H1 (cell line): ENCODE measurements at regions not wholly inside any gene's neighbourhood (a gene's known extent, or its start where the extent isn't known, plus 50 kb on each side); places are given as distances from the start of the nearest gene placed in this dataset.

Experiments used
- CTCF ChIP-seq, 3 experiments: IDR thresholded peaks; 1 replicate in 2 of 3; 2 replicates in 1 of 3; pipeline versions ENCODE4 v1.5.1 to v1.6.1; 2011; ENCODE audit warnings: low read length in 3 of 3, mild to moderate bottlenecking in 3 of 3, inconsistent platforms in 2 of 3, low read depth in 1 of 3, moderate library complexity in 1 of 3; ENCODE audit not compliant: insufficient read depth in 1 of 3; ENCODE audit errors: control extremely low read depth in 1 of 3

DNA sequence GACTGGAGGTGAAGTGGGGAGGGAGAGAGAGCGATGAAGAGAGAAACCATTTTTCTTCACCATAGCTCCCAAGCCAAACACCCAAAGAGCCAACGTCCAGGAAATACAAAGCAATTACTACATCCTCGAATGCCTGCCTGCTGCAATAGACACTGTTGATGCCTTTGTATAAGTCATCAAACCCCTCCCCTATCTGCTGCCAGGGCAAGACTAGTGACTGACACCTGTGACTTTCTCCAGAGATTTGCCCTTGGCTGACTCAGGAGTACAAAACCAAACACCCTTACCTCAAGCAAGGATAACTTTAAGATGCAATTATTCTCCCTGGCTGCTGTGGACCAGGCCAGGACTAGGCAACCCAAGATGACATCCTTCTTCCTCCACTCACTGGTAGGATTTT is 81.8 kb upstream of the RASA1 start (continued):
- TF ChIP-seq CTCF (IDR thresholded peaks at IDR 0.05; ENCODE audit: control extremely low read depth in 1 of 3, insufficient read depth in 1 of 3, low read depth in 1 of 3, low read length in 3 of 3): no peak
